GM12878 (cell line): ENCODE measurements at regions not wholly inside any gene's neighbourhood (a gene's known extent, or its start where the extent isn't known, plus 50 kb on each side); places are given as distances from the start of the nearest gene placed in this dataset.

ENCODE experiments used
- ATAC-seq: fragments of 200-7000 bp; cut with Tn5 transposase; 3 replicates; pipeline ENCODE4 v1.9.1; 2020; ENCODE audit warnings: mild to moderate bottlenecking, moderate library complexity
- BruUV-seq: library from RNA; stranded (reverse); fragments of 400-500 nt; replicated peaks from 2 replicates; lab custom pipeline; 2021; lab: Mats Ljungman, UMichigan
- CTCF ChIA-PET: fragments of 300-600 bp; sonication (Branson Sonifier 250); formaldehyde crosslinking; extraction: SDS; loops from one replicate; lab custom pipeline; 2021; ENCODE audit warnings: inconsistent platforms; lab: Yijun Ruan, JAX
- POLR2A ChIA-PET: fragments of 350-600 bp; formaldehyde crosslinking; extraction: SDS; loops from one replicate; lab custom pipeline; 2021; ENCODE audit warnings: inconsistent platforms; lab: Charles Lee
- RAD21 ChIA-PET: fragments of 300-600 bp; sonication (Branson Sonifier 250); formaldehyde crosslinking; loops from one replicate; lab custom pipeline; 2023; ENCODE audit warnings: antibody characterized with exemption; ENCODE audit not compliant: unreplicated experiment; lab: Charles Lee
- SMC1A ChIA-PET: fragments of 300-600 bp; sonication (Branson Sonifier 250); formaldehyde crosslinking; loops from one replicate; lab custom pipeline; 2023; ENCODE audit not compliant: unreplicated experiment, uncharacterized antibody; lab: Charles Lee
- DNase-seq: peaks from one replicate; pipeline ENCODE4 v3.0.0-alpha.2; 2011; ENCODE audit warnings: low read depth, low spot score
- FAIRE-seq: peaks from 3 replicates; lab custom pipeline; 2011; peaks lifted over from hg19 to GRCh38; lab: Jason Lieb, UNC
- H2AFZ ChIP-seq: 2 replicates; pipeline ENCODE4 v1.6.0; 2011; ENCODE audit warnings: low read depth, low read length, control low read depth; ENCODE audit not compliant: control insufficient read depth
- H3K27ac ChIP-seq: 2 replicates; pipeline ENCODE4 v1.5.1; 2011; ENCODE audit warnings: control low read depth; ENCODE audit not compliant: control insufficient read depth, insufficient read depth
- H3K27me3 ChIP-seq, 2 experiments: replicated peaks in 1 of 2; 2 replicates each; pipeline versions ENCODE4 v1.6.0 to v1.6.1; 2011; ENCODE audit warnings: low read length in 1 of 2; ENCODE audit not compliant: control insufficient read depth in 2 of 2, insufficient read depth in 2 of 2
- H3K36me3 ChIP-seq, 2 experiments: 2 replicates each; pipeline ENCODE4 v1.5.1; 2011; ENCODE audit warnings: low read length in 1 of 2; ENCODE audit not compliant: control insufficient read depth in 2 of 2, insufficient read depth in 2 of 2
- H3K4me1 ChIP-seq: 2 replicates; pipeline ENCODE4 v1.6.1; 2011; ENCODE audit warnings: mild to moderate bottlenecking, low read length, moderate library complexity, mixed read lengths; ENCODE audit not compliant: control insufficient read depth, insufficient read depth
- H3K4me2 ChIP-seq: 2 replicates; pipeline ENCODE4 v1.6.0; 2011; ENCODE audit warnings: control low read depth; ENCODE audit not compliant: control insufficient read depth, insufficient read depth
- H3K4me3 ChIP-seq: fragments of 200-600 bp; sonication (generic); 2 replicates; pipeline ENCODE4 v1.5.1; 2016
- H3K79me2 ChIP-seq: 2 replicates; pipeline ENCODE4 v1.6.0; 2011; ENCODE audit warnings: low read length; ENCODE audit not compliant: control insufficient read depth, insufficient read depth
- H3K9ac ChIP-seq: 2 replicates; pipeline ENCODE4 v1.8.0; 2011; ENCODE audit warnings: low read length, control low read depth, mixed read lengths; ENCODE audit not compliant: control insufficient read depth, insufficient read depth
- H3K9me3 ChIP-seq: replicated peaks from 3 replicates; pipeline ENCODE4 v1.5.1; 2011; ENCODE audit warnings: mild to moderate bottlenecking, low read length; ENCODE audit not compliant: control insufficient read depth, insufficient read depth
- H4K20me1 ChIP-seq: 2 replicates; pipeline ENCODE4 v1.6.0; 2011; ENCODE audit not compliant: control insufficient read depth, insufficient read depth
- CREM ChIP-seq: IDR thresholded peaks from 2 replicates; pipeline ENCODE4 v1.6.1; 2014; ENCODE audit warnings: antibody characterized with exemption, low read depth
- HCFC1 ChIP-seq: fragments of 150-350 bp; IDR thresholded peaks from 2 replicates; pipeline ENCODE4 v1.6.1; 2014; ENCODE audit warnings: low read length
- JUNB ChIP-seq: IDR thresholded peaks from 2 replicates; pipeline ENCODE4 v1.6.1; 2016; ENCODE audit warnings: antibody characterized with exemption, mild to moderate bottlenecking
- NR2F1 ChIP-seq: fragments of 450-650 bp; conservative IDR thresholded peaks from 2 replicates; pipeline ENCODE4 v1.6.1; 2017; ENCODE audit warnings: mild to moderate bottlenecking
- RFX5 ChIP-seq: IDR thresholded peaks from 2 replicates; pipeline ENCODE4 v1.6.1; 2011; ENCODE audit warnings: low read depth, low read length, improper control_type of control experiment
- SUZ12 ChIP-seq: fragments of 200-600 bp; sonication (generic); IDR thresholded peaks from one replicate; pipeline ENCODE4 v1.6.1; 2018; ENCODE audit warnings: antibody characterized with exemption, mild to moderate bottlenecking; ENCODE audit not compliant: unreplicated experiment
- TAF1 ChIP-seq: IDR thresholded peaks from 2 replicates; pipeline ENCODE4 v1.6.1; 2011; ENCODE audit warnings: mild to moderate bottlenecking, low read depth, low read length, borderline replicate concordance
- WGBS: methylation state at CpG from one replicate; pipeline ENCODE4 v1.1.6; 2016; ENCODE audit warnings: low lambda C conversion rate; ENCODE audit not compliant: insufficient replicate concordance, insufficient coverage; ENCODE audit errors: missing lambda C conversion rate; 5-methylcytosine and 5-hydroxymethylcytosine counted together
- in situ Hi-C: fragments of 300-500 bp; cut with MboI; formaldehyde crosslinking; loops from 9 replicates; pipeline ENCODE4 v1.14.3; 2018; ENCODE audit warnings: mixed read lengths
- intact Hi-C: fragments of 100-400 bp; cut with micrococcal nuclease; formaldehyde crosslinking; loops from one replicate; pipeline ENCODE4 v1.14.2; 2022; ENCODE audit not compliant: unreplicated experiment
- TF ChIP-seq, protein P1 (sequence below): fragments of 450-650 bp; IDR thresholded peaks from 2 replicates; pipeline ENCODE4 v1.6.1; 2018; ENCODE audit warnings: borderline replicate concordance, mild to moderate bottlenecking; ENCODE audit not compliant: partially characterized antibody
- TF ChIP-seq, protein P2 (sequence below): fragments of 450-650 bp; conservative IDR thresholded peaks from 2 replicates; pipeline ENCODE4 v1.6.1; 2017; ENCODE audit warnings: mild to moderate bottlenecking, moderate library complexity
- TF ChIP-seq, protein P3 (sequence below): fragments of 450-650 bp; IDR thresholded peaks from 2 replicates; pipeline ENCODE4 v1.6.1; 2016; ENCODE audit warnings: mild to moderate bottlenecking, moderate library complexity, borderline replicate concordance

DNA sequence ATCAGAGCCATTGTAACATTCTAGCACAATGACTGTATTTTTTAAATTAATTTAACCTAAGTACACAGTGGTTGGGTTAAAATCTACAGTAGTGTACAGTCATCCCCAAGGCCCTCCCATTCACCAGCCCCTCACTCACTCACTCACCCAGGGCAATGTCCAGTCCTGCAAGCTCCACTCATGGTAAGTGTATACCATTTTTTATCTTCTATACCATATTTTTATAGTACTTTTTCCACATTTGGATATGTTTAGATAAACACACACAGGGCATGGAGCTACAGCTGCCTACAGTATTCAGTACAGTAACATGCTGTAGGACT, 72.1 kb downstream of the COPS8 start (continued):
- no peak for TF ChIP-seq JUNB
- TF ChIP-seq, protein P1, sequence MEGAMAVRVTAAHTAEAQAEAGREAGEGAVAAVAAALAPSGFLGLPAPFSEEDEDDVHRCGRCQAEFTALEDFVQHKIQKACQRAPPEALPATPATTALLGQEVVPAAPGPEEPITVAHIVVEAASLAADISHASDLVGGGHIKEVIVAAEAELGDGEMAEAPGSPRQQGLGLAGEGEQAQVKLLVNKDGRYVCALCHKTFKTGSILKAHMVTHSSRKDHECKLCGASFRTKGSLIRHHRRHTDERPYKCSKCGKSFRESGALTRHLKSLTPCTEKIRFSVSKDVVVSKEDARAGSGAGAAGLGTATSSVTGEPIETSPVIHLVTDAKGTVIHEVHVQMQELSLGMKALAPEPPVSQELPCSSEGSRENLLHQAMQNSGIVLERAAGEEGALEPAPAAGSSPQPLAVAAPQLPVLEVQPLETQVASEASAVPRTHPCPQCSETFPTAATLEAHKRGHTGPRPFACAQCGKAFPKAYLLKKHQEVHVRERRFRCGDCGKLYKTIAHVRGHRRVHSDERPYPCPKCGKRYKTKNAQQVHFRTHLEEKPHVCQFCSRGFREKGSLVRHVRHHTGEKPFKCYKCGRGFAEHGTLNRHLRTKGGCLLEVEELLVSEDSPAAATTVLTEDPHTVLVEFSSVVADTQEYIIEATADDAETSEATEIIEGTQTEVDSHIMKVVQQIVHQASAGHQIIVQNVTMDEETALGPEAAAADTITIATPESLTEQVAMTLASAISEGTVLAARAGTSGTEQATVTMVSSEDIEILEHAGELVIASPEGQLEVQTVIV: no peak
- no peak for TF ChIP-seq TAF1

DNA sequence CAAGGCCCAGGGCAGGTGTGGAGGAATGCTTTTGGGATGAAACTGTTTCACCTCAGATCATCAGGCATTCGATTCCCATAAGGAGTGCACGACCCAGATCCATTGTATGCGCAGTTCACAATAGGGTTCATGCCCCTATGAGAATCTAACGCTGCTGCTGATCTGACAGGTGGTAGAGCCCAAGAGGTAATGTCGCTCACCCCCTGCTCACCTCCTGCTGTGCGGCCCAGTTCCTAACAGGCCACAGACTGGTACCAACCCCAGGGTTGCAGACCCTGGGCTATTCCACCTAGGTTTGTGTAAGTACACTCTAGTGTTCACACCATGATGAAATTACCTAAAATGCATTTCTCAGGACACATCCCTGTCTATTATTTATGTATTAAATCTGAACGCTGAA, 72.5 kb downstream of the COPS8 start:
- ATAC-seq (no peak), DNase-seq (no peak), FAIRE-seq (no peak)
- H2AFZ ChIP-seq: no peak overlapping the region
- no peaks in the 10 kb centered on the region for H3K79me2 ChIP-seq
- H3K9me3 ChIP-seq: no peaks in the 10 kb centered on the region; the same call in 2 of the 3 replicates
- H3K4me3 ChIP-seq: no peak overlapping the region
- 76% methylated on average over 7 of the region's 7 CpGs for WGBS
- SMC1A ChIA-PET: no interaction called here
- BruUV-seq: no TSS peak
- intact Hi-C loops (no loop called here), in situ Hi-C loops (loop anchor here (5.0 kb wide), 2 partner anchors 319 to 414 kb away; no protein-coding TSS in a partner anchor)
- H3K4me1 ChIP-seq: peaks cover 16% of the 10 kb centered on the region
- POLR2A ChIA-PET: no interaction called here
- TF ChIP-seq, protein P2, sequence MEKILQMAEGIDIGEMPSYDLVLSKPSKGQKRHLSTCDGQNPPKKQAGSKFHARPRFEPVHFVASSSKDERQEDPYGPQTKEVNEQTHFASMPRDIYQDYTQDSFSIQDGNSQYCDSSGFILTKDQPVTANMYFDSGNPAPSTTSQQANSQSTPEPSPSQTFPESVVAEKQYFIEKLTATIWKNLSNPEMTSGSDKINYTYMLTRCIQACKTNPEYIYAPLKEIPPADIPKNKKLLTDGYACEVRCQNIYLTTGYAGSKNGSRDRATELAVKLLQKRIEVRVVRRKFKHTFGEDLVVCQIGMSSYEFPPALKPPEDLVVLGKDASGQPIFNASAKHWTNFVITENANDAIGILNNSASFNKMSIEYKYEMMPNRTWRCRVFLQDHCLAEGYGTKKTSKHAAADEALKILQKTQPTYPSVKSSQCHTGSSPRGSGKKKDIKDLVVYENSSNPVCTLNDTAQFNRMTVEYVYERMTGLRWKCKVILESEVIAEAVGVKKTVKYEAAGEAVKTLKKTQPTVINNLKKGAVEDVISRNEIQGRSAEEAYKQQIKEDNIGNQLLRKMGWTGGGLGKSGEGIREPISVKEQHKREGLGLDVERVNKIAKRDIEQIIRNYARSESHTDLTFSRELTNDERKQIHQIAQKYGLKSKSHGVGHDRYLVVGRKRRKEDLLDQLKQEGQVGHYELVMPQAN: no peak
- TF ChIP-seq NR2F1 (no peak), HCFC1 (no peak), RFX5 (no peak), CREM (no peak), SUZ12 (no peak)
- TF ChIP-seq, protein P3, sequence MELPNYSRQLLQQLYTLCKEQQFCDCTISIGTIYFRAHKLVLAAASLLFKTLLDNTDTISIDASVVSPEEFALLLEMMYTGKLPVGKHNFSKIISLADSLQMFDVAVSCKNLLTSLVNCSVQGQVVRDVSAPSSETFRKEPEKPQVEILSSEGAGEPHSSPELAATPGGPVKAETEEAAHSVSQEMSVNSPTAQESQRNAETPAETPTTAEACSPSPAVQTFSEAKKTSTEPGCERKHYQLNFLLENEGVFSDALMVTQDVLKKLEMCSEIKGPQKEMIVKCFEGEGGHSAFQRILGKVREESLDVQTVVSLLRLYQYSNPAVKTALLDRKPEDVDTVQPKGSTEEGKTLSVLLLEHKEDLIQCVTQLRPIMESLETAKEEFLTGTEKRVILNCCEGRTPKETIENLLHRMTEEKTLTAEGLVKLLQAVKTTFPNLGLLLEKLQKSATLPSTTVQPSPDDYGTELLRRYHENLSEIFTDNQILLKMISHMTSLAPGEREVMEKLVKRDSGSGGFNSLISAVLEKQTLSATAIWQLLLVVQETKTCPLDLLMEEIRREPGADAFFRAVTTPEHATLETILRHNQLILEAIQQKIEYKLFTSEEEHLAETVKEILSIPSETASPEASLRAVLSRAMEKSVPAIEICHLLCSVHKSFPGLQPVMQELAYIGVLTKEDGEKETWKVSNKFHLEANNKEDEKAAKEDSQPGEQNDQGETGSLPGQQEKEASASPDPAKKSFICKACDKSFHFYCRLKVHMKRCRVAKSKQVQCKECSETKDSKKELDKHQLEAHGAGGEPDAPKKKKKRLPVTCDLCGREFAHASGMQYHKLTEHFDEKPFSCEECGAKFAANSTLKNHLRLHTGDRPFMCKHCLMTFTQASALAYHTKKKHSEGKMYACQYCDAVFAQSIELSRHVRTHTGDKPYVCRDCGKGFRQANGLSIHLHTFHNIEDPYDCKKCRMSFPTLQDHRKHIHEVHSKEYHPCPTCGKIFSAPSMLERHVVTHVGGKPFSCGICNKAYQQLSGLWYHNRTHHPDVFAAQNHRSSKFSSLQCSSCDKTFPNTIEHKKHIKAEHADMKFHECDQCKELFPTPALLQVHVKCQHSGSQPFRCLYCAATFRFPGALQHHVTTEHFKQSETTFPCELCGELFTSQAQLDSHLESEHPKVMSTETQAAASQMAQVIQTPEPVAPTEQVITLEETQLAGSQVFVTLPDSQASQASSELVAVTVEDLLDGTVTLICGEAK: no peak
- CTCF ChIA-PET: interaction anchor here (1.0 to 1.5 kb wide), 2 partner anchors 25 to 253 kb away, joined by 3 read pairs; no protein-coding TSS in a partner anchor
- no peaks in the 10 kb centered on the region for H3K36me3 ChIP-seq
- no peaks in the 10 kb centered on the region for H4K20me1 ChIP-seq
- H3K27me3 ChIP-seq: no peaks in the 10 kb centered on the region
- H3K4me2 ChIP-seq: no peak overlapping the region
- no peak overlapping the region for H3K27ac ChIP-seq
- RAD21 ChIA-PET: no interaction called here
- no peak overlapping the region for H3K9ac ChIP-seq
